Activated CD8-positive, alpha-beta T cell treated with anti-CD3 and anti-CD28 coated beads for 36 hours (primary cell): ENCODE measurements at regions not wholly inside any gene's neighbourhood (a gene's known extent, or its start where the extent isn't known, plus 50 kb on each side); places are given as distances from the start of the nearest gene placed in this dataset.

Experiments used
- ATAC-seq: fragments of 200-7000 bp; cut with Tn5 transposase; one replicate; pipeline ENCODE4 v1.10.0; 2021; ENCODE audit warnings: mild to moderate bottlenecking, moderate library complexity
- CTCF ChIA-PET: fragments of 350-600 bp; sonication (Branson Sonifier 250); formaldehyde crosslinking; loops from one replicate; lab custom pipeline; 2021; ENCODE audit warnings: antibody characterized with exemption; lab: Charles Lee
- POLR2A ChIA-PET: fragments of 350-600 bp; sonication (Branson Sonifier 250); formaldehyde crosslinking; loops from one replicate; lab custom pipeline; 2021; ENCODE audit warnings: antibody characterized with exemption; lab: Charles Lee
- DNase-seq: peaks from one replicate; pipeline ENCODE4 v3.0.0-alpha.2; 2020
- H3K27ac Mint-ChIP-seq: one replicate; pipeline ENCODE4 v1.8.0; 2021; ENCODE audit warnings: mild to moderate bottlenecking, mixed read lengths
- H3K27me3 Mint-ChIP-seq: one replicate; pipeline ENCODE4 v1.8.0; 2021; ENCODE audit warnings: mixed read lengths
- H3K36me3 Mint-ChIP-seq: one replicate; pipeline ENCODE4 v1.8.0; 2021; ENCODE audit warnings: low read depth, mixed read lengths
- H3K4me1 Mint-ChIP-seq: one replicate; pipeline ENCODE4 v1.8.0; 2021; ENCODE audit warnings: low read depth, mixed read lengths
- H3K4me3 Mint-ChIP-seq: one replicate; pipeline ENCODE4 v1.8.0; 2021; ENCODE audit warnings: mild to moderate bottlenecking, moderate library complexity, mixed read lengths
- H3K9me3 Mint-ChIP-seq: one replicate; pipeline ENCODE4 v1.8.0; 2021; ENCODE audit warnings: mixed read lengths
- CTCF ChIP-seq: fragments of 200-600 bp; IDR thresholded peaks from one replicate; pipeline ENCODE4 v1.8.0; 2022; ENCODE audit warnings: antibody characterized with exemption, mild to moderate bottlenecking
- intact Hi-C: fragments of 100-400 bp; cut with micrococcal nuclease; formaldehyde crosslinking; loops from one replicate; pipeline ENCODE4 v1.10.0; 2022

GRCh38 chr7:24175603-24176002 is 108.4 kb upstream of the NPY start:
- no peak for TF ChIP-seq CTCF
- peaks cover 7% of the 10 kb centered on the region for H3K27me3 Mint-ChIP-seq
- intact Hi-C loops: no loop called here
- H3K4me1 Mint-ChIP-seq: no peaks in the 10 kb centered on the region
- no peak overlapping the region for H3K27ac Mint-ChIP-seq
- ATAC-seq (no peak), DNase-seq (no peak)
- ChIA-PET POLR2A (no interaction called here), CTCF (interaction anchor here (1.3 kb wide), 1 partner anchor 29 kb away, joined by 4 read pairs; no protein-coding TSS in a partner anchor)
- no peaks in the 10 kb centered on the region for H3K36me3 Mint-ChIP-seq
- H3K4me3 Mint-ChIP-seq: no peak overlapping the region
- no peaks in the 10 kb centered on the region for H3K9me3 Mint-ChIP-seq

GRCh38 chr7:24178811-24179570 is 105.0 kb upstream of the NPY start:
- TF ChIP-seq CTCF: no peak
- H3K27ac Mint-ChIP-seq: no peak overlapping the region
- no peaks in the 10 kb centered on the region for H3K36me3 Mint-ChIP-seq
- no peak overlapping the region for H3K4me3 Mint-ChIP-seq
- no peaks in the 10 kb centered on the region for H3K9me3 Mint-ChIP-seq
- no peak for DNase-seq
- intact Hi-C loops: no loop called here
- CTCF ChIA-PET: no interaction called here
- no peaks in the 10 kb centered on the region for H3K4me1 Mint-ChIP-seq
- no peak for ATAC-seq
- POLR2A ChIA-PET: no interaction called here
- peaks cover 7% of the 10 kb centered on the region for H3K27me3 Mint-ChIP-seq

GRCh38 chr7:24191362-24191761 is 92.6 kb upstream of the NPY start:
- H3K9me3 Mint-ChIP-seq: no peaks in the 10 kb centered on the region

GRCh38 chr7:24192053-24192452 is 91.9 kb upstream of the NPY start:
- intact Hi-C loops: loop anchor here (10.0 kb wide), 1 partner anchor 57 kb away; no protein-coding TSS in a partner anchor
- H3K9me3 Mint-ChIP-seq: no peaks in the 10 kb centered on the region
- peaks cover 19% of the 10 kb centered on the region for H3K27me3 Mint-ChIP-seq
- no peaks in the 10 kb centered on the region for H3K4me1 Mint-ChIP-seq
- no peak overlapping the region for H3K4me3 Mint-ChIP-seq
- no peak for TF ChIP-seq CTCF
- no peaks in the 10 kb centered on the region for H3K36me3 Mint-ChIP-seq
- ChIA-PET POLR2A (no interaction called here), CTCF (no interaction called here)
- H3K27ac Mint-ChIP-seq: no peak overlapping the region
- DNase-seq: no peak
- ATAC-seq: no peak

More at GRCh38 chr7:24191362-24191761, 92.6 kb upstream of the NPY start:
- intact Hi-C loops: loop anchor here (10.0 kb wide), 1 partner anchor 57 kb away; no protein-coding TSS in a partner anchor
- DNase-seq (no peak), ATAC-seq (no peak)
- H3K4me1 Mint-ChIP-seq: no peaks in the 10 kb centered on the region
- peaks cover 19% of the 10 kb centered on the region for H3K27me3 Mint-ChIP-seq
- no peak for TF ChIP-seq CTCF
- POLR2A ChIA-PET: no interaction called here
- H3K27ac Mint-ChIP-seq: no peak overlapping the region
- CTCF ChIA-PET: no interaction called here
- H3K36me3 Mint-ChIP-seq: no peaks in the 10 kb centered on the region
- H3K4me3 Mint-ChIP-seq: no peak overlapping the region

GRCh38 chr7:24192691-24193090 is 91.3 kb upstream of the NPY start:
- intact Hi-C loops: loop anchor here (10.0 kb wide), 1 partner anchor 58 kb away; no protein-coding TSS in a partner anchor
- DNase-seq (no peak), ATAC-seq (no peak)
- Mint-ChIP-seq H3K4me1 (no peaks in the 10 kb centered on the region), H3K9me3 (no peaks in the 10 kb centered on the region), H3K4me3 (no peak overlapping the region), H3K27ac (no peak overlapping the region), H3K36me3 (no peaks in the 10 kb centered on the region), H3K27me3 (peaks cover 19% of the 10 kb centered on the region)
- CTCF ChIA-PET: no interaction called here
- no peak for TF ChIP-seq CTCF
- POLR2A ChIA-PET: no interaction called here
